H9 (cell line): ENCODE measurements at regions not wholly inside any gene's neighbourhood (a gene's known extent, or its start where the extent isn't known, plus 50 kb on each side); places are given as distances from the start of the nearest gene placed in this dataset.

Source experiments
- DNase-seq: peaks from one replicate; pipeline ENCODE4 v3.0.0-alpha.2; 2017
- H2AFZ ChIP-seq: one replicate; pipeline ENCODE4 v1.6.1; 2013; ENCODE audit warnings: mild to moderate bottlenecking, low read length, control low read depth, moderate library complexity
- H2AK5ac ChIP-seq: 2 replicates; pipeline ENCODE4 v1.6.1; 2013; ENCODE audit warnings: low read length, control low read depth, mixed read lengths; ENCODE audit not compliant: insufficient read length
- H2BK120ac ChIP-seq: one replicate; pipeline ENCODE4 v1.6.1; 2013; ENCODE audit warnings: low read depth, mild to moderate bottlenecking, low read length, control low read depth, inconsistent platforms; ENCODE audit not compliant: poor library complexity, severe bottlenecking
- H2BK12ac ChIP-seq: 2 replicates; pipeline ENCODE4 v1.6.1; 2013; ENCODE audit warnings: low read length, control low read depth, mixed read lengths, low read depth; ENCODE audit not compliant: insufficient read length
- H2BK15ac ChIP-seq: 2 replicates; pipeline ENCODE4 v1.6.1; 2013; ENCODE audit warnings: low read depth, low read length, control low read depth
- H2BK20ac ChIP-seq: one replicate; pipeline ENCODE4 v1.6.1; 2013; ENCODE audit warnings: low read depth, mild to moderate bottlenecking, low read length, control low read depth, inconsistent platforms; ENCODE audit not compliant: poor library complexity, severe bottlenecking
- H2BK5ac ChIP-seq: 2 replicates; pipeline ENCODE4 v1.6.1; 2013; ENCODE audit warnings: low read length, control low read depth, mixed read lengths; ENCODE audit not compliant: insufficient read length
- H3K14ac ChIP-seq: 2 replicates; pipeline ENCODE4 v1.6.1; 2013; ENCODE audit warnings: low read length, control low read depth; ENCODE audit not compliant: insufficient read depth
- H3K18ac ChIP-seq: 2 replicates; pipeline ENCODE4 v1.6.1; 2013; ENCODE audit warnings: low read depth, mild to moderate bottlenecking, mixed read lengths, low read length, control low read depth; ENCODE audit not compliant: insufficient read length
- H3K23ac ChIP-seq: 2 replicates; pipeline ENCODE4 v1.6.1; 2013; ENCODE audit warnings: low read length, control low read depth, mixed read lengths, low read depth; ENCODE audit not compliant: insufficient read length
- H3K23me2 ChIP-seq: 2 replicates; pipeline ENCODE4 v1.6.1; 2013; ENCODE audit warnings: low read depth, mild to moderate bottlenecking, mixed read lengths, low read length, control low read depth; ENCODE audit not compliant: insufficient read length, poor library complexity, severe bottlenecking
- H3K27ac ChIP-seq: 2 replicates; pipeline ENCODE4 v1.5.1; 2013; ENCODE audit warnings: low read length, control low read depth, mixed read lengths, low read depth; ENCODE audit not compliant: insufficient read length
- H3K27me3 ChIP-seq: 2 replicates; pipeline ENCODE4 v1.6.1; 2013; ENCODE audit warnings: low read length, control low read depth, inconsistent platforms; ENCODE audit not compliant: insufficient read depth
- H3K4ac ChIP-seq: 2 replicates; pipeline ENCODE4 v1.6.1; 2013; ENCODE audit warnings: low read depth, mild to moderate bottlenecking, control low read depth, inconsistent platforms, low read length, moderate library complexity
- H3K4me1 ChIP-seq: 2 replicates; pipeline ENCODE4 v1.6.1; 2013; ENCODE audit warnings: low read length, control low read depth, inconsistent platforms; ENCODE audit not compliant: insufficient read depth
- H3K4me2 ChIP-seq: 2 replicates; pipeline ENCODE4 v1.6.1; 2013; ENCODE audit warnings: low read length, control low read depth, mixed read lengths; ENCODE audit not compliant: insufficient read length, insufficient read depth
- H3K56ac ChIP-seq: 2 replicates; pipeline ENCODE4 v1.6.1; 2013; ENCODE audit warnings: low read depth, mild to moderate bottlenecking, mixed read lengths, low read length, control low read depth; ENCODE audit not compliant: insufficient read length
- H3K79me1 ChIP-seq: 2 replicates; pipeline ENCODE4 v1.6.1; 2013; ENCODE audit warnings: low read depth, mild to moderate bottlenecking, moderate library complexity, low read length, control low read depth, inconsistent platforms; ENCODE audit not compliant: insufficient read depth, poor library complexity, severe bottlenecking
- H3K79me2 ChIP-seq: 2 replicates; pipeline ENCODE4 v1.6.1; 2013; ENCODE audit warnings: low read length, control low read depth, inconsistent platforms; ENCODE audit not compliant: insufficient read depth
- H3K9ac ChIP-seq: 2 replicates; pipeline ENCODE4 v1.6.1; 2013; ENCODE audit warnings: low read length, control low read depth, mixed read lengths; ENCODE audit not compliant: insufficient read length; ENCODE audit errors: extremely low read depth
- H3K9me3 ChIP-seq: one replicate; pipeline ENCODE4 v1.6.1; 2013; ENCODE audit warnings: low read depth, low read length, inconsistent platforms; ENCODE audit not compliant: control insufficient read depth
- H3T11ph ChIP-seq: one replicate; pipeline ENCODE4 v1.6.1; 2013; ENCODE audit warnings: mild to moderate bottlenecking, low read length, control low read depth, inconsistent platforms
- H4K20me1 ChIP-seq: one replicate; pipeline ENCODE4 v1.6.1; 2013; ENCODE audit not compliant: control insufficient read depth, insufficient read length, insufficient read depth
- H4K5ac ChIP-seq: 2 replicates; pipeline ENCODE4 v1.6.1; 2013; ENCODE audit warnings: low read depth, mild to moderate bottlenecking, mixed read lengths, low read length, control low read depth; ENCODE audit not compliant: insufficient read length
- H4K8ac ChIP-seq: replicated peaks from 2 replicates; pipeline ENCODE4 v1.6.1; 2013; ENCODE audit warnings: low read length, control low read depth, mixed read lengths, low read depth; ENCODE audit not compliant: insufficient read length
- H4K91ac ChIP-seq: 2 replicates; pipeline ENCODE4 v1.6.1; 2013; ENCODE audit warnings: low read depth, mild to moderate bottlenecking, moderate library complexity, mixed read lengths, low read length, control low read depth; ENCODE audit not compliant: insufficient read length
- H3K27ac Mint-ChIP-seq, 3 experiments: 2 replicates in 2 of 3; 3 replicates in 1 of 3; pipeline ENCODE4 v1.8.0; 2020 to 2021; ENCODE audit warnings: mixed read lengths in 3 of 3, mild to moderate bottlenecking in 1 of 3, moderate library complexity in 1 of 3
- H3K27me3 Mint-ChIP-seq: 2 replicates; pipeline ENCODE4 v1.8.0; 2021; ENCODE audit warnings: low read depth, mild to moderate bottlenecking, moderate library complexity, mixed read lengths
- H3K36me3 Mint-ChIP-seq, 3 experiments: 2 replicates in 2 of 3; 3 replicates in 1 of 3; pipeline ENCODE4 v1.8.0; 2020 to 2021; ENCODE audit warnings: low read depth in 3 of 3, mixed read lengths in 3 of 3; ENCODE audit not compliant: insufficient read depth in 1 of 3
- H3K4me1 Mint-ChIP-seq, 2 experiments: 2 replicates each; pipeline ENCODE4 v1.8.0; 2020; ENCODE audit warnings: mixed read lengths in 2 of 2
- H3K4me3 Mint-ChIP-seq, 2 experiments: 2 replicates in 1 of 2; 3 replicates in 1 of 2; pipeline ENCODE4 v1.8.0; 2020 to 2021; ENCODE audit warnings: mild to moderate bottlenecking in 2 of 2, mixed read lengths in 2 of 2, moderate library complexity in 1 of 2
- H3K9me3 Mint-ChIP-seq, 2 experiments: 2 replicates in 1 of 2; 3 replicates in 1 of 2; pipeline ENCODE4 v1.8.0; 2020; ENCODE audit warnings: mild to moderate bottlenecking in 2 of 2, mixed read lengths in 2 of 2, moderate library complexity in 1 of 2
- WGBS: extraction: QIAGEN DNeasy Blood & Tissue Kit; methylation state at CpG from one replicate; pipeline ENCODE4 v1.1.7; 2013; ENCODE audit warnings: missing lambda C conversion rate, low lambda C conversion rate, mixed read lengths; ENCODE audit not compliant: insufficient read length; ENCODE audit errors: extremely low coverage; 5-methylcytosine and 5-hydroxymethylcytosine counted together
- TF ChIP-seq, protein P1 (sequence below): fragments of 200-600 bp; sonication (generic); conservative IDR thresholded peaks from 3 replicates; pipeline ENCODE4 v1.8.0; 2021; ENCODE audit warnings: antibody characterized with exemption, mild to moderate bottlenecking

DNA sequence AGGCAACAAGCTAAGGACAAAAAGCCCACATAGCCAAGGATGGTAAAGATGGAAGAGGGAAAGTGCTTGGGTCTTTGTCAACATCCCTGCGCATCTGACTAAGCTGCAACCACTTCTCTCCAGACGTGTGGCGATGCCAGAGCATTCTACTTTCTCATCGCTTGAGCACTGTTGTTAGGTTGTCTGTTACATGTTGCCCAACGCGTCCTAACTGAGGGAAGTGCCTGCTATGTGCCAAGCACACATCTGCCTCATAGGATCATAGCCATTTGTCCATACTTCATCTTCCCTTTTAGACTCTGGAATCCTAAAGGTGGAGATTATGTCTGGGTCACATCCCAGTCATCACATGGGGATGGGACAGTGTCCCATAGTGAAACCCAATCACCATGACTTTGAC is 464.9 kb downstream of the MATN1 start:
- Mint-ChIP-seq H3K27ac (peak overlapping the region in 1 of 3 experiments; percentile 46; a peak in 1 of 7 replicates), H3K4me3 (no peak overlapping the region), H3K9me3 (no peaks in the 10 kb centered on the region), H3K4me1 (peaks cover 18 to 27% of the 10 kb centered on the region in 2 experiments), H3K36me3 (no peaks in the 10 kb centered on the region), H3K27me3 (peaks cover 2% of the 10 kb centered on the region; the same call in 1 of the 2 replicates)
- Histone ChIP-seq H3K9ac (no peak overlapping the region), H4K8ac (no peak overlapping the region), H3K23me2 (no peaks in the 10 kb centered on the region), H3K18ac (no peak overlapping the region), H4K20me1 (no peaks in the 10 kb centered on the region), H3K79me1 (no peaks in the 10 kb centered on the region), H3K9me3 (no peaks in the 10 kb centered on the region), H3T11ph (no peak overlapping the region), H2BK5ac (no peak overlapping the region), H3K4me2 (no peak overlapping the region), H2BK120ac (no peak overlapping the region), H3K56ac (no peak overlapping the region), H3K79me2 (no peaks in the 10 kb centered on the region), H2AK5ac (no peak overlapping the region), H2BK20ac (no peak overlapping the region), H4K91ac (no peak overlapping the region), H3K27ac (no peak overlapping the region), H3K4ac (no peak overlapping the region), H2BK12ac (no peak overlapping the region), H2AFZ (no peak overlapping the region), H3K4me1 (no peaks in the 10 kb centered on the region), H3K27me3 (no peaks in the 10 kb centered on the region), H2BK15ac (no peak overlapping the region), H4K5ac (no peak overlapping the region), H3K14ac (no peak overlapping the region), H3K23ac (no peak overlapping the region)
- TF ChIP-seq, protein P1, sequence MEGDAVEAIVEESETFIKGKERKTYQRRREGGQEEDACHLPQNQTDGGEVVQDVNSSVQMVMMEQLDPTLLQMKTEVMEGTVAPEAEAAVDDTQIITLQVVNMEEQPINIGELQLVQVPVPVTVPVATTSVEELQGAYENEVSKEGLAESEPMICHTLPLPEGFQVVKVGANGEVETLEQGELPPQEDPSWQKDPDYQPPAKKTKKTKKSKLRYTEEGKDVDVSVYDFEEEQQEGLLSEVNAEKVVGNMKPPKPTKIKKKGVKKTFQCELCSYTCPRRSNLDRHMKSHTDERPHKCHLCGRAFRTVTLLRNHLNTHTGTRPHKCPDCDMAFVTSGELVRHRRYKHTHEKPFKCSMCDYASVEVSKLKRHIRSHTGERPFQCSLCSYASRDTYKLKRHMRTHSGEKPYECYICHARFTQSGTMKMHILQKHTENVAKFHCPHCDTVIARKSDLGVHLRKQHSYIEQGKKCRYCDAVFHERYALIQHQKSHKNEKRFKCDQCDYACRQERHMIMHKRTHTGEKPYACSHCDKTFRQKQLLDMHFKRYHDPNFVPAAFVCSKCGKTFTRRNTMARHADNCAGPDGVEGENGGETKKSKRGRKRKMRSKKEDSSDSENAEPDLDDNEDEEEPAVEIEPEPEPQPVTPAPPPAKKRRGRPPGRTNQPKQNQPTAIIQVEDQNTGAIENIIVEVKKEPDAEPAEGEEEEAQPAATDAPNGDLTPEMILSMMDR = no peak
- no CpG with 5 or more reads among the region's 6 CpGs for WGBS
- no peak for DNase-seq
